Adrenal gland (tissue), 9 donors: ENCODE measurements at regions not wholly inside any gene's neighbourhood (a gene's known extent, or its start where the extent isn't known, plus 50 kb on each side); places are given as distances from the start of the nearest gene placed in this dataset.

Experiments
- DNase-seq, 7 donors: peaks; one replicate each; pipeline ENCODE4 v3.0.0-alpha.2; 2019 to 2020
- H3K27ac ChIP-seq, 5 donors: fragments of 200-600 bp; sonication (generic) in 4 of 5; 1 replicate in 3 of 5; 2 replicates in 2 of 5; pipeline versions ENCODE4 v1.5.1 to v1.8.0; 2016 to 2020; ENCODE audit warnings: mild to moderate bottlenecking in 1 of 5
- H3K27me3 ChIP-seq: fragments of 200-600 bp; 2 replicates; pipeline ENCODE4 v1.8.0; 2021
- H3K36me3 ChIP-seq, 2 donors: fragments of 200-600 bp; replicated peaks in 1 of 2; 1 replicate in 1 of 2; 2 replicates in 1 of 2; pipeline versions ENCODE4 v1.5.1 to v1.8.0; 2018 to 2022
- H3K4me1 ChIP-seq, 2 donors: fragments of 200-600 bp; replicated peaks in 1 of 2; 1 replicate in 1 of 2; 2 replicates in 1 of 2; pipeline versions ENCODE4 v1.5.1 to v1.8.0; 2018 to 2021
- H3K4me3 ChIP-seq, 4 donors: fragments of 200-600 bp; sonication (generic) in 3 of 4; one replicate each; pipeline ENCODE4 v1.5.1; 2016 to 2018
- H3K9me3 ChIP-seq, 3 donors: fragments of 200-600 bp; sonication (generic) in 1 of 3; replicated peaks in 1 of 3; 1 replicate in 2 of 3; 2 replicates in 1 of 3; pipeline versions ENCODE4 v1.5.1 to v1.8.0; 2016 to 2021
- POLR2A ChIP-seq, 2 donors: fragments of 450-650 bp; IDR thresholded peaks; one replicate each; pipeline ENCODE4 v1.6.1; 2017; ENCODE audit warnings: antibody characterized with exemption in 2 of 2, mild to moderate bottlenecking in 2 of 2, moderate library complexity in 1 of 2
- WGBS, 4 donors: extraction: QIAGEN DNeasy Blood & Tissue Kit in 2 of 4; methylation state at CpG; one replicate each; pipeline versions ENCODE4 v1.1.5 to v1.1.7; 2013 to 2017; 5-methylcytosine and 5-hydroxymethylcytosine counted together
- intact Hi-C, 2 donors: fragments of 100-400 bp; cut with DNase I; formaldehyde crosslinking; loops; one replicate each; pipeline versions ENCODE4 v1.14.1 to v1.15.0; 2022 to 2023
- TF ChIP-seq, protein P1 (sequence below), 6 experiments: fragments of 450-650 bp in 4 of 6; fragments of 200-600 bp in 2 of 6; sonication (generic) in 1 of 6; IDR thresholded peaks; 1 replicate in 5 of 6; 2 replicates in 1 of 6; pipeline versions ENCODE4 v1.5.1 to v1.8.0; 2016 to 2021; ENCODE audit warnings: antibody characterized with exemption in 6 of 6, mild to moderate bottlenecking in 2 of 6, moderate library complexity in 1 of 6
- donor health status: healthy with polysubstance abuse.
- donor health status: Bipolar disorder and iron deficiency.
- donor health status: DM: yes; HTN: yes; CAD: no.
- donor health status: DM: no; HTN: no; CAD: no.
- donor health status: DM: no; HTN: no; CAD: no.

DNA sequence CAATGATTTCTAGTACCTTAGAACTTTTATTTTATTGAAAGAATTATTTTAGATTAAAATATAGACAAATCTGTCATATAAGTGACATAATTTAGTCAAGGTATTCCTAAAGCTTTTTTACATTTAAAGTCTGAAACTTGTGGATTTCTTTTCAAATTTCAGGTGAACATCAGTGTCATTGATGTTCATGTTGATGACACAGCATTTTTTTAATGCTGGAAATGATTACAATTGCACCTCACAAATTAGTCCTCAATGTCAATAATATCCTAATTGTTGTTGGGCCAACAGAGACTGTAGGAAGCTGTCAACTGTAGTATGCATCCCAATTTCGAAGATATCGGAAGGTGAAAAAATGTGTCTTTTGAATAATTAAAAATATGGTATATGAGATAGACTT, 214.4 kb upstream of the ARL4C start:
- H3K36me3 ChIP-seq: no peaks in the 10 kb centered on the region
- no peaks in the 10 kb centered on the region for H3K4me1 ChIP-seq
- H3K27ac ChIP-seq: no peak overlapping the region
- 90 to 98% (median 97%) methylated on average over 2 of the region's 2 CpGs for WGBS, 4 donors
- no peak overlapping the region for H3K4me3 ChIP-seq
- H3K9me3 ChIP-seq: no peaks in the 10 kb centered on the region
- no peak for DNase-seq
- no peaks in the 10 kb centered on the region for H3K27me3 ChIP-seq
- intact Hi-C loops: no loop called here
- TF ChIP-seq, protein P1, sequence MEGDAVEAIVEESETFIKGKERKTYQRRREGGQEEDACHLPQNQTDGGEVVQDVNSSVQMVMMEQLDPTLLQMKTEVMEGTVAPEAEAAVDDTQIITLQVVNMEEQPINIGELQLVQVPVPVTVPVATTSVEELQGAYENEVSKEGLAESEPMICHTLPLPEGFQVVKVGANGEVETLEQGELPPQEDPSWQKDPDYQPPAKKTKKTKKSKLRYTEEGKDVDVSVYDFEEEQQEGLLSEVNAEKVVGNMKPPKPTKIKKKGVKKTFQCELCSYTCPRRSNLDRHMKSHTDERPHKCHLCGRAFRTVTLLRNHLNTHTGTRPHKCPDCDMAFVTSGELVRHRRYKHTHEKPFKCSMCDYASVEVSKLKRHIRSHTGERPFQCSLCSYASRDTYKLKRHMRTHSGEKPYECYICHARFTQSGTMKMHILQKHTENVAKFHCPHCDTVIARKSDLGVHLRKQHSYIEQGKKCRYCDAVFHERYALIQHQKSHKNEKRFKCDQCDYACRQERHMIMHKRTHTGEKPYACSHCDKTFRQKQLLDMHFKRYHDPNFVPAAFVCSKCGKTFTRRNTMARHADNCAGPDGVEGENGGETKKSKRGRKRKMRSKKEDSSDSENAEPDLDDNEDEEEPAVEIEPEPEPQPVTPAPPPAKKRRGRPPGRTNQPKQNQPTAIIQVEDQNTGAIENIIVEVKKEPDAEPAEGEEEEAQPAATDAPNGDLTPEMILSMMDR (IDR thresholded peaks at IDR 0.05): no peak
- no peak for TF ChIP-seq POLR2A (IDR thresholded peaks at IDR 0.05)

DNA sequence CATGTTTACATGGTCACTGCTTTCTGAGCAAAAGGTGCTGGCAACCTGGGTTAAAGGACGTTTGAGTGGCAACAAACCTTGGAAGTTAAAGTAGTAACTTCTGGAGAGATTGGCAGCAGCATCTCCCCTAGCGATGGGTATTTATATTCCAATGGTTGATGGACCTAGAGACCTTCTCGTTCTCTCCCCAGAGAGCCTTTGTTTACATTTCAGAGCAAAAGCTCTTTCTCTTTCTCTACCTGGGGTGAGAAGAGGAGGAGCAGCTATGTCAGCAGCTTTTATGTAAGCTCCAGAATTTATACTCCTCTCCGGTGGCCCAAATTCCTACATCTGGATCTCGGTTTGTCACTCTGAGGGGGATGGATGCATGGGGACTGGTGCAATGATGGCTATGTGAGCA, 213.7 kb upstream of the ARL4C start:
- no peak for TF ChIP-seq POLR2A (IDR thresholded peaks at IDR 0.05)
- TF ChIP-seq, protein P1 (IDR thresholded peaks at IDR 0.05): no peak
- no peaks in the 10 kb centered on the region for H3K27me3 ChIP-seq
- H3K9me3 ChIP-seq: no peaks in the 10 kb centered on the region
- intact Hi-C loops: no loop called here
- WGBS, 4 donors: 69 to 75% (median 74%) methylated on average over 5 of the region's 5 CpGs
- no peak for DNase-seq
- no peaks in the 10 kb centered on the region for H3K36me3 ChIP-seq
- H3K4me3 ChIP-seq: no peak overlapping the region
- no peak overlapping the region for H3K27ac ChIP-seq
- H3K4me1 ChIP-seq: no peaks in the 10 kb centered on the region

DNA sequence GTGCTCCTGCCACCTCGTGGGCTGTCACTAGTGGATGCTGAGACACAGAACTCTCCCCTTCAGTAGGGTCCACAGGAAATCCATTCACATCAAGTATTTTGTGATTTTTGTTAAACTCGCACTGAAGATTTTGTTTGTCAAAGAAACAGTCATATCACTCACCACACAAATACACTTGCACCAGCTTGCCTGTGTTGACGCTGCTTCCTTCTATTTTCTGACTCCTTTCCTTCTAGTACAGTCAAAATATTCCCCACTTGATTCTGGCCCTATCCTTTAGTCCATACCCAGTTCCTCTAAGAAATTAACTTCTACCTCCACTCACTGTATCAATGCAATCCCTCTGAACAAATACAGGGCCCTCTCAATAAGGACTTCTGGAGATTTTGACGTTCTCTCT, 213.2 kb upstream of the ARL4C start:
- WGBS, 4 donors: 72 to 87% (median 79%) methylated on average over 4 of the region's 4 CpGs
- no peaks in the 10 kb centered on the region for H3K9me3 ChIP-seq
- H3K27ac ChIP-seq: no peak overlapping the region
- no peaks in the 10 kb centered on the region for H3K4me1 ChIP-seq
- no peak for TF ChIP-seq POLR2A (IDR thresholded peaks at IDR 0.05)
- TF ChIP-seq, protein P1 (IDR thresholded peaks at IDR 0.05): no peak
- no peaks in the 10 kb centered on the region for H3K27me3 ChIP-seq
- no peaks in the 10 kb centered on the region for H3K36me3 ChIP-seq
- H3K4me3 ChIP-seq: no peak overlapping the region
- intact Hi-C loops: no loop called here
- no peak for DNase-seq

DNA sequence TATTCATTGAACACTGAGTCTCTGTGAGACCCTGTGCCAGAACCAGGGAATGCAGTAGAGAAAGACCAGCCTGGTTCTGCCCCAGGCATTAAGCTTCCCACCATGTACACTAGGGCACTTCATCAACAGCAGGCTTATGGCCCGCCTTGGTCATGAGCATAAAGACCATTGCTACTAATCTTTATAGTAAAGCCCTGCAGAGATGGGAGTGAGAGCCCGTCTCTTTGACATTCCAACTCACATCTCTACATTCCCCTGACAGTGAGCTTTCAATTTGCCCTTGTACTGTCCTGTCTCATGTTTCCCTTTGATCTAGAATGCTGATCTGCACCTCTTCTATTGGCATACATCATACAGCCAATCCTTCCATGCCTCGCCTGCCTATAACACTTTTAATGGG, 211.8 kb upstream of the ARL4C start:
- TF ChIP-seq, protein P1 (IDR thresholded peaks at IDR 0.05): no peak
- no peak for TF ChIP-seq POLR2A (IDR thresholded peaks at IDR 0.05)
- Histone ChIP-seq H3K4me1 (no peaks in the 10 kb centered on the region), H3K4me3 (no peak overlapping the region), H3K36me3 (no peaks in the 10 kb centered on the region), H3K9me3 (no peaks in the 10 kb centered on the region), H3K27me3 (no peaks in the 10 kb centered on the region), H3K27ac (no peak overlapping the region)
- intact Hi-C loops: no loop called here
- WGBS, 4 donors: 84 to 95% (median 91%) methylated on average over 3 of the region's 3 CpGs
- DNase-seq: no peak
